ENCODE measurements at regions not wholly inside any gene's neighbourhood (a gene's known extent, or its start where the extent isn't known, plus 50 kb on each side); places are given as distances from the start of the nearest gene placed in this dataset.

GRCh38 chr18:57273194-57273593 lies 79.2 kb upstream of the ST8SIA3 start:
- H3K27ac ChIP-seq: no peak overlapping the region
- TF ChIP-seq, protein P1, sequence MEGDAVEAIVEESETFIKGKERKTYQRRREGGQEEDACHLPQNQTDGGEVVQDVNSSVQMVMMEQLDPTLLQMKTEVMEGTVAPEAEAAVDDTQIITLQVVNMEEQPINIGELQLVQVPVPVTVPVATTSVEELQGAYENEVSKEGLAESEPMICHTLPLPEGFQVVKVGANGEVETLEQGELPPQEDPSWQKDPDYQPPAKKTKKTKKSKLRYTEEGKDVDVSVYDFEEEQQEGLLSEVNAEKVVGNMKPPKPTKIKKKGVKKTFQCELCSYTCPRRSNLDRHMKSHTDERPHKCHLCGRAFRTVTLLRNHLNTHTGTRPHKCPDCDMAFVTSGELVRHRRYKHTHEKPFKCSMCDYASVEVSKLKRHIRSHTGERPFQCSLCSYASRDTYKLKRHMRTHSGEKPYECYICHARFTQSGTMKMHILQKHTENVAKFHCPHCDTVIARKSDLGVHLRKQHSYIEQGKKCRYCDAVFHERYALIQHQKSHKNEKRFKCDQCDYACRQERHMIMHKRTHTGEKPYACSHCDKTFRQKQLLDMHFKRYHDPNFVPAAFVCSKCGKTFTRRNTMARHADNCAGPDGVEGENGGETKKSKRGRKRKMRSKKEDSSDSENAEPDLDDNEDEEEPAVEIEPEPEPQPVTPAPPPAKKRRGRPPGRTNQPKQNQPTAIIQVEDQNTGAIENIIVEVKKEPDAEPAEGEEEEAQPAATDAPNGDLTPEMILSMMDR (IDR thresholded peaks at IDR 0.05): no peak
- TF ChIP-seq POLR2A (IDR thresholded peaks at IDR 0.05): no peak
- intact Hi-C loops (cut with DNase I; ENCODE audit: low total_unique reads): no loop called here

DNA sequence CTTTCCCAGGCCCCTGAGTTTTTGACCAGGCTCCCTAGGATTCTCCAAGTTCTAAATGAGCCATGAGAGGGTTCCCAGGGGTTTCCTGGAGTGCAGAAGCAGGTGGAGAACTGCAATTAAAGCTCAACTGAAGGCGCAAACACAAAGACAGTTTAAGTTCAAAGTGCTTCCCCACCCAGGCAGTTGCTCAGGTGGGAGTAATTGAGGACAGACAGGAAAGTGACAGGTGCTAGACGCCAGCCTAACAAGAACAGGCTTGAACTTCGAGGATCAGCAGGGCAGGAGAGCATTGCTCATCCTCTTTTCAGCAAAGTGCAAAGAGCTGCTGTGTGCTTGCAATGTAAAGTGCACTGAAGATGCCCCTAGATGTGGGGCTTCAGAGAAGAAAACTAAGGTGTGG lies 77.2 kb upstream of the ST8SIA3 start:
- DNase-seq: no peak
- Histone ChIP-seq H3K27ac (no peak overlapping the region), H3K9me3 (no peaks in the 10 kb centered on the region), H3K4me3 (no peak overlapping the region), H3K4me1 (no peaks in the 10 kb centered on the region), H3K27me3 (no peaks in the 10 kb centered on the region), H3K36me3 (no peaks in the 10 kb centered on the region)
- intact Hi-C loops (cut with DNase I; ENCODE audit: low total_unique reads): no loop called here
- no peak for TF ChIP-seq POLR2A (IDR thresholded peaks at IDR 0.05)
- TF ChIP-seq, protein P1 (IDR thresholded peaks at IDR 0.05): no peak

More at GRCh38 chr18:57273194-57273593, 79.2 kb upstream of the ST8SIA3 start:
- no peaks in the 10 kb centered on the region for H3K9me3 ChIP-seq
- H3K4me3 ChIP-seq: no peak overlapping the region
- no peaks in the 10 kb centered on the region for H3K36me3 ChIP-seq
- no peaks in the 10 kb centered on the region for H3K27me3 ChIP-seq
- H3K4me1 ChIP-seq: no peaks in the 10 kb centered on the region
- DNase-seq: no peak

GRCh38 chr18:57276829-57277228 lies 75.5 kb upstream of the ST8SIA3 start:
- H3K4me3 ChIP-seq: no peak overlapping the region
- intact Hi-C loops (cut with DNase I; ENCODE audit: low total_unique reads): no loop called here
- no peak overlapping the region for H3K27ac ChIP-seq
- H3K4me1 ChIP-seq: no peaks in the 10 kb centered on the region
- no peaks in the 10 kb centered on the region for H3K27me3 ChIP-seq
- no peak for TF ChIP-seq POLR2A (IDR thresholded peaks at IDR 0.05)
- TF ChIP-seq, protein P1 (IDR thresholded peaks at IDR 0.05): no peak
- no peak for DNase-seq
- no peaks in the 10 kb centered on the region for H3K9me3 ChIP-seq
- H3K36me3 ChIP-seq: no peaks in the 10 kb centered on the region

DNA sequence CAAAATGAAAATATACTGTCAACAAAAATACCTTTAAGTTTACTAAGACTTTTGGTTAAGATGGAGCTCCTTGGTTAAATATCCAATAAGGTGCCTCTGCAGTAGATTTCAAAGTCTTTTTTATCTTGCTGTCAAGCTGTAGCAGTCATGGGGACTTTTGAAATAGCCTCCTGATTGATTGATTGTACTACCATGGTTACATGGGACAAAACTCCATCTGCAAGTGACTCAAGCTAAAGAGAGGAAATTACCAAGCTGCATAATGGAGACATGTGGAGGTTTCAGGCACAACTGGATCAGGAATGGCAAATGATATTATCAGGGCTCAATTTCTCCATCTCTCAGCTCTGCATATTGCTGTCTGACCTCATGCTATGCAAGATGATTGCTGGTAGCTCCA lies 73.4 kb upstream of the ST8SIA3 start:
- no peaks in the 10 kb centered on the region for H3K9me3 ChIP-seq
- H3K4me1 ChIP-seq: no peaks in the 10 kb centered on the region
- H3K27me3 ChIP-seq: no peaks in the 10 kb centered on the region
- DNase-seq: no peak
- TF ChIP-seq, protein P1 (IDR thresholded peaks at IDR 0.05): no peak
- no peak for TF ChIP-seq POLR2A (IDR thresholded peaks at IDR 0.05)
- no peaks in the 10 kb centered on the region for H3K36me3 ChIP-seq
- intact Hi-C loops (cut with DNase I; ENCODE audit: low total_unique reads): no loop called here
- no peak overlapping the region for H3K4me3 ChIP-seq
- H3K27ac ChIP-seq: no peak overlapping the region

- no peak for DNase-seq
- no peaks in the 10 kb centered on the region for H3K36me3 ChIP-seq
- H3K27me3 ChIP-seq: no peaks in the 10 kb centered on the region
- H3K27ac ChIP-seq: no peak overlapping the region
- intact Hi-C loops (cut with DNase I; ENCODE audit: low total_unique reads): no loop called here
- TF ChIP-seq POLR2A (IDR thresholded peaks at IDR 0.05): no peak
- TF ChIP-seq, protein P1 (IDR thresholded peaks at IDR 0.05): no peak
- H3K4me1 ChIP-seq: no peaks in the 10 kb centered on the region
- H3K4me3 ChIP-seq: no peak overlapping the region
- no peaks in the 10 kb centered on the region for H3K9me3 ChIP-seq
Observed at GRCh38 chr18:57281519-57281918, 70.8 kb upstream of the ST8SIA3 start.
